Sigmoid colon (tissue), 6 donors: ENCODE measurements at regions not wholly inside any gene's neighbourhood (a gene's known extent, or its start where the extent isn't known, plus 50 kb on each side); places are given as distances from the start of the nearest gene placed in this dataset.

Source experiments
- DNase-seq: peaks from one replicate; pipeline ENCODE4 v3.0.0-alpha.2; 2019
- H3K27ac ChIP-seq, 4 donors: fragments of 200-600 bp; sonication (generic); one replicate each; pipeline ENCODE4 v1.5.1; 2016 to 2019; ENCODE audit warnings: mild to moderate bottlenecking in 1 of 4
- H3K27me3 ChIP-seq, 3 donors: fragments of 200-600 bp; sonication (generic); one replicate each; pipeline ENCODE4 v1.5.1; 2019; ENCODE audit warnings: mild to moderate bottlenecking in 1 of 3
- H3K36me3 ChIP-seq, 4 donors: fragments of 200-600 bp; sonication (generic); one replicate each; pipeline ENCODE4 v1.5.1; 2016 to 2019
- H3K4me1 ChIP-seq, 4 donors: fragments of 200-600 bp; sonication (generic); one replicate each; pipeline ENCODE4 v1.5.1; 2017 to 2019
- H3K4me3 ChIP-seq, 4 donors: fragments of 200-600 bp; sonication (generic); one replicate each; pipeline ENCODE4 v1.5.1; 2017 to 2019; ENCODE audit warnings: mild to moderate bottlenecking in 2 of 4, moderate library complexity in 1 of 4
- H3K9me3 ChIP-seq, 4 donors: fragments of 200-600 bp in 3 of 4; sonication (generic) in 3 of 4; one replicate each; pipeline versions ENCODE4 v1.5.1 to v1.6.1; 2013 to 2019
- CTCF ChIP-seq, 4 experiments: fragments of 450-650 bp in 3 of 4; fragments of 200-600 bp in 1 of 4; IDR thresholded peaks; one replicate each; pipeline ENCODE4 v1.5.1; 2016 to 2019; ENCODE audit warnings: antibody characterized with exemption in 4 of 4, mild to moderate bottlenecking in 3 of 4, moderate library complexity in 2 of 4
- EP300 ChIP-seq, 4 donors: sonication (generic); formaldehyde crosslinking; IDR thresholded peaks; one replicate each; pipeline ENCODE4 v1.6.1; 2017; ENCODE audit warnings: antibody characterized with exemption in 4 of 4
- POLR2A ChIP-seq, 2 donors: fragments of 450-650 bp; IDR thresholded peaks; one replicate each; pipeline ENCODE4 v1.6.1; 2016; ENCODE audit warnings: antibody characterized with exemption in 2 of 2, mild to moderate bottlenecking in 2 of 2, moderate library complexity in 2 of 2
- POLR2AphosphoS5 ChIP-seq, 4 donors: sonication (generic); formaldehyde crosslinking; IDR thresholded peaks; one replicate each; pipeline ENCODE4 v1.6.1; 2017; ENCODE audit warnings: antibody characterized with exemption in 4 of 4
- WGBS, 2 donors: extraction: QIAGEN DNeasy Blood & Tissue Kit; methylation state at CpG; one replicate each; pipeline ENCODE4 v1.1.7; 2013; 5-methylcytosine and 5-hydroxymethylcytosine counted together
- intact Hi-C: fragments of 100-400 bp; cut with DNase I; formaldehyde crosslinking; loops from one replicate; pipeline ENCODE4 v1.15.1; 2023
- donor health status: healthy with polysubstance abuse.
- donor health status: healthy.

- no peaks in the 10 kb centered on the region for H3K4me1 ChIP-seq
- no peak for DNase-seq
- no peak for TF ChIP-seq CTCF (IDR thresholded peaks at IDR 0.05)
- no peak for TF ChIP-seq POLR2A (IDR thresholded peaks at IDR 0.05)
- no peak for TF ChIP-seq POLR2AphosphoS5 (IDR thresholded peaks at IDR 0.05)
- TF ChIP-seq EP300 (IDR thresholded peaks at IDR 0.05): no peak
- no peaks in the 10 kb centered on the region for H3K36me3 ChIP-seq
- intact Hi-C loops: no loop called here
- WGBS, 2 donors: 10 to 51% methylated on average over 1 of the region's 1 CpG
- no peak overlapping the region for H3K27ac ChIP-seq
- H3K27me3 ChIP-seq: no peaks in the 10 kb centered on the region
- no peaks in the 10 kb centered on the region for H3K9me3 ChIP-seq
- H3K4me3 ChIP-seq: no peak overlapping the region
Observed at GRCh38 chr4:180694875-180695274, 1548.3 kb upstream of the TENM3 start.

- intact Hi-C loops: no loop called here
- Histone ChIP-seq H3K4me1 (no peaks in the 10 kb centered on the region), H3K27ac (no peak overlapping the region), H3K27me3 (no peaks in the 10 kb centered on the region), H3K9me3 (no peaks in the 10 kb centered on the region), H3K36me3 (no peaks in the 10 kb centered on the region), H3K4me3 (no peak overlapping the region)
- TF ChIP-seq POLR2AphosphoS5 (IDR thresholded peaks at IDR 0.05) (no peak), CTCF (IDR thresholded peaks at IDR 0.05) (no peak), POLR2A (IDR thresholded peaks at IDR 0.05) (no peak), EP300 (IDR thresholded peaks at IDR 0.05) (no peak)
- 14 to 46% methylated on average over 1 of the region's 1 CpG for WGBS, 2 donors
- no peak for DNase-seq
Observed at GRCh38 chr4:180695851-180696250, 1547.4 kb upstream of the TENM3 start.

- intact Hi-C loops: no loop called here
- 78 to 84% methylated on average over 3 of the region's 3 CpGs for WGBS, 2 donors
- TF ChIP-seq EP300 (IDR thresholded peaks at IDR 0.05): no peak
Observed at GRCh38 chr4:180696460-180697092, 1546.6 kb upstream of the TENM3 start.

GRCh38 chr4:180698550-180699195, 1544.5 kb upstream of the TENM3 start:
- intact Hi-C loops: no loop called here
- 81 to 90% methylated on average over 12 of the region's 12 CpGs for WGBS, 2 donors
- DNase-seq: no peak
- TF ChIP-seq POLR2A (IDR thresholded peaks at IDR 0.05): no peak
- TF ChIP-seq POLR2AphosphoS5 (IDR thresholded peaks at IDR 0.05): no peak
- no peak for TF ChIP-seq CTCF (IDR thresholded peaks at IDR 0.05)
- no peak for TF ChIP-seq EP300 (IDR thresholded peaks at IDR 0.05)
- Histone ChIP-seq H3K4me3 (no peak overlapping the region), H3K27me3 (no peaks in the 10 kb centered on the region), H3K36me3 (no peaks in the 10 kb centered on the region), H3K4me1 (no peaks in the 10 kb centered on the region), H3K27ac (no peak overlapping the region), H3K9me3 (no peaks in the 10 kb centered on the region)

More at GRCh38 chr4:180696460-180697092, 1546.6 kb upstream of the TENM3 start:
- H3K27ac ChIP-seq: no peak overlapping the region
- no peaks in the 10 kb centered on the region for H3K36me3 ChIP-seq
- H3K27me3 ChIP-seq: no peaks in the 10 kb centered on the region
- no peaks in the 10 kb centered on the region for H3K9me3 ChIP-seq
- no peak overlapping the region for H3K4me3 ChIP-seq
- no peaks in the 10 kb centered on the region for H3K4me1 ChIP-seq
- no peak for DNase-seq

GRCh38 chr4:180706766-180707165, 1536.4 kb upstream of the TENM3 start:
- peaks cover 0 to 2% (median 0%) of the 10 kb centered on the region in 4 donors for H3K9me3 ChIP-seq
- no peaks in the 10 kb centered on the region for H3K4me1 ChIP-seq
- 69 to 75% methylated on average over 2 of the region's 2 CpGs for WGBS, 2 donors
- intact Hi-C loops: no loop called here
- DNase-seq: no peak
- H3K27me3 ChIP-seq: no peaks in the 10 kb centered on the region
- TF ChIP-seq EP300 (IDR thresholded peaks at IDR 0.05) (no peak), CTCF (IDR thresholded peaks at IDR 0.05) (no peak), POLR2A (IDR thresholded peaks at IDR 0.05) (no peak), POLR2AphosphoS5 (IDR thresholded peaks at IDR 0.05) (no peak)
- no peak overlapping the region for H3K27ac ChIP-seq
- no peaks in the 10 kb centered on the region for H3K36me3 ChIP-seq
- H3K4me3 ChIP-seq: no peak overlapping the region
